ENCODE measurements at regions not wholly inside any gene's neighbourhood (a gene's known extent, or its start where the extent isn't known, plus 50 kb on each side); places are given as distances from the start of the nearest gene placed in this dataset.
"Not testable (repeated sequence)": the region's sequence is repeated elsewhere in the genome, so short reads cannot be mapped to it uniquely, and the experiment has no call there.

GRCh38 chr1:55816456-55817426, 601.6 kb upstream of the USP24 start:
- DNase-seq, result no peak

DNA sequence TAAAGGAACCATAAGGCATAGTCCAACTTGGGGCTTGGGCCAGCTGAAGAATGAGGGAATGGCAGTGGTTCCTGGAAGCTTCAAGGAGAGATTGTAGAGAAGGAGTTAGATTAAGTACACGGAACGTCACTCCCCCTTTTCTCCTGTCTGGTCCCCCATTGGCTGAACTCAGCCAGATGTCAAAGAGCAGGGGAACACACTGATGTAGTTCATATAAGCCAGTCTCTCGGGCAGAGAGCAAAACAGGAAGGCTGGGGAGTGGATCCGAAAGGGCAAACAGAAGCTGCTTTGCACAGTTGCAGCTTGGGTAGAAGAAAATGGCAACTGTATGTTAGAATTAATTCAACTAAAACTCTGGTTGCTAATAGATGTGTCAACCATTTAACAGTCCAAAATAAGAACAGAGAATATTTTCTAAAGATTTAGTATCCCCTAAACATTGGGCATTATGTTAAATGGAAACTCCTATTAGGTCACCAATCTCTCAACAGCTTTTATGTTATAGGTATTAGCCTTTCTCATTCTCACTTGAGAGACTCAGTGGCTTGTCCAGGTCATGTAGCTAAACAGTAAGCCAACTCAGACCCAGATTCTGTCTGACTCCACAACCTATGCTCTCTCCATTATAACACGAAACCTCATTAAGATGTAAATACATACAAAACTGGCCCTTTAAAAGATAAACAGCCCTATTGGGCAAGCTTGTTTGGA, 600.7 kb upstream of the USP24 start:
- no peak for DNase-seq

DNA sequence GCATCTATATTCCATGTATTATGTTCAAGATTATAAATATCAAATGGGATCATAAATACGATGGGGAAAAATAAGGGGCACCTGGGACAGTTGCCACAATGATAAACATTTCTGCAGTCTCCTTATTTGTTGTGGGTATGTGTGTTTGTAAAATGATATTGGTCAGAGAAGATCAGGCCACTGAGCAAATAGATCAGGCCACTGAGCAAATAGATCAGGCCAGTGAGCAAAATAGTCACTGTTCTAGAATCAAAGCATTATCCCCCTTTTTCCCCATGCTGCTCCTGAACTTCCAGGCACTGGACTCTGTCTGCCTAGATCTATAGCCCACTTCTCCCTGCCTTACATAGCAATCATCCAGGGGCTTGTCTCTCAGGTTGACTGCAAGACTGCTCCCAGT, 599.8 kb upstream of the USP24 start:
- no peak for DNase-seq

- DNase-seq, result peak; percentile 86
These were observed 598.5 kb upstream of the USP24 start for GRCh38 chr1:55813618-55814017.

GRCh38 chr1:55812281-55812680, 597.1 kb upstream of the USP24 start:
- DNase-seq, result no peak

GRCh38 chr1:55808263-55808662, 593.1 kb upstream of the USP24 start:
- no peak for DNase-seq

DNA sequence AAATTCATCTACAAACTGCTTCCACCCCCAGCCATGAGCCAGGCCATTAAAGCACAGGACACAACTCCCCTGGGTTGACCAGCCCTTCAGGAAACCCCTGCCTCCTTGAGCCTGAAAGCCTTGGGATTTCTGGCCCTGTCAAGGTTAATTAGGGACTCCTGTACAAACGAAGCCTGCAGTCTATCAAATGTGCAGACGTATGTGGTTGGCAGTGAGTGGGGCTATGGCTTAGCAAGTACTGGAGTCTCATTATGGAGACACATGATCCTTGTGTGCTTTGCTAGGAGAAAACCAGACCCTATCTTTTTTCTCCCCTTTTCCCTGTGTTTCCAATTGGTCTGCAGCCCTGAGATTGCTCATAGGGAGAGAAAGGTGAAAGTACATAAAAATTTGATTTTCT, 588.3 kb upstream of the USP24 start:
- peak; percentile 49 for DNase-seq

- no peak for DNase-seq
These were observed 586.3 kb upstream of the USP24 start for GRCh38 chr1:55801481-55801880.

- DNase-seq, result no peak
These were observed 585.3 kb upstream of the USP24 start for GRCh38 chr1:55800503-55800902.

DNA sequence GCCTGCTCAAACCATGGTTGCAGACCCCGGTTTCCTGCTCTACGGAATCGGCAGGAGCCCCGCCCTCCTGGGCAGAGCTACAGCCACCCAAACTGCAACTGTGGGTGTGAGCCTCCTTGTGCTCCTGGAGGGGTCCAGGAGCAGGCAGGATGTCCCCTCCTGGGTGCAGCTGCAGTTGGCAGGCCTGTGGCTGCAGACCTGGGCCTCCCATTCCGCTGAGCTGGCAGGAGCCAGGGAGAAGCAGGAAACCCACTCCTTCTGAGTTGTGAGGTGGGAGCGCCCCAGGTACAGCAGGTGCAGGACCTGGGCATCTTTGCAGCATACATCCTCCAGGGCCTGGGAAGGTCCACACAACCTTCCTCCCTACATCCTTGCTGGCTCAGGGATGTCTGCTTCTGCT, 578.7 kb upstream of the USP24 start:
- DNase-seq, result no peak

GRCh38 chr1:55792870-55793269, 577.7 kb upstream of the USP24 start:
- DNase-seq, result no peak

DNA sequence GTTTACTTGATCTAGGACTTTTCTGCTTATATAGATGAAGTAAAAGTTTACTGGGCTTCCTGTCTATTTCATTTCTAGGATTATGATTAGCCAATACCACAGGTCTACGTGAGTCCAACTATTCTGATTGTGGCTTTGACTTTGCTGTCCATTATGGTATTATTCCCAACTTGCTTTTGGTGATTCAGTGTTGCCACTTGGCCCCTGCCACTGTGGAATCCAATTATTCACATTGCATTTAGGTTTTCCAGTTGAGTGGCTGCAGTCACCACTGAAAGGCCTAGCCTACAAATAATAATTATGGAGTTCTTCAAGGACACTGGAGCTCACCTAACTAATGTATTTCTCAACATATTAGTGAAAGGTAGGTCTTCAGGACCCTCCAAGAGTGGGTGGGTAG, 574.3 kb upstream of the USP24 start:
- no peak for DNase-seq

DNA sequence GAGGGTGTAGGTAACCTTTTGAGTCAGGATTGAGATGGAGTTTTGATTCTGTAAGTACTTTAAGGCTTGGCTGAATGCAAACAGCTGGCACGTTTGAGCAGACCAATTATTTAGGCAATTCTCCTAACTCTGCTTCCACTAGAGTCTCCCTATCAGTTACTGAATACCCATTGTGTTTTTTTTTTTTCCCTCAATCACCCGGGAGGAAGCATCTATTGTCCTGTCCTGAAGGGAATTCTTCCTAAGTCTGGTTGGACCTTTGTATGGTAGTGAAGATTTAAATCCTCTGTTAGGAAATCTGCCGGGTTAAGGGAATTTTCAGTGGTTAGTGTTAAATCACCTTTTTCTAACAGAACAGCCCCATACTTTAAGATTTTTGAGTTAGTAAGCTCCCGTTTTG, 571.2 kb upstream of the USP24 start:
- no peak for DNase-seq

DNA sequence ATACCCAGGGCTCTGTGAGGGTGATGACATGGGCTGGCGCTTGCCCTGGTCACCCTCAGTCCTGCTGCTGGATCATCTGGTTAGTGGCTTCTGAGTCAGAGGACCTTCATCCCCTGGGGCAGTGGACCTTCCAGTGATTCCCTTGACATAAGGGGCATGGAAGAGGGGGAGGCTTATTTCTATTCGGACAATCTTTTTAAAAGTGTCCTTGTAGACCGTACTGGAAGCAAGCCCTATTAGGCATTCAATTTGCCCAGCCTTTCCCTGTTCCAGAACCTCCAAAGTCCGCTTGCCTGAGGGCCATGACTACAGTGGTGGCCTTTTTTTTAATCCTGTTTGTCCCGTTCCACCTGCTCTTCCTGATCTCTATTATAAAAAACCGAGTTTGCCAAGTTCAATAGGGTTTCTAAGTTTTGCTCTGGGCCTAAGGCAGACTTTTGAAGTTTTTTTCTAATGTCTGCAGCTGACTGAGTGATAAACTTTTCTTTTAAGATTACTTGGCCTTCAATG, 569.8 kb upstream of the USP24 start:
- not testable (repeated sequence) for DNase-seq

DNA sequence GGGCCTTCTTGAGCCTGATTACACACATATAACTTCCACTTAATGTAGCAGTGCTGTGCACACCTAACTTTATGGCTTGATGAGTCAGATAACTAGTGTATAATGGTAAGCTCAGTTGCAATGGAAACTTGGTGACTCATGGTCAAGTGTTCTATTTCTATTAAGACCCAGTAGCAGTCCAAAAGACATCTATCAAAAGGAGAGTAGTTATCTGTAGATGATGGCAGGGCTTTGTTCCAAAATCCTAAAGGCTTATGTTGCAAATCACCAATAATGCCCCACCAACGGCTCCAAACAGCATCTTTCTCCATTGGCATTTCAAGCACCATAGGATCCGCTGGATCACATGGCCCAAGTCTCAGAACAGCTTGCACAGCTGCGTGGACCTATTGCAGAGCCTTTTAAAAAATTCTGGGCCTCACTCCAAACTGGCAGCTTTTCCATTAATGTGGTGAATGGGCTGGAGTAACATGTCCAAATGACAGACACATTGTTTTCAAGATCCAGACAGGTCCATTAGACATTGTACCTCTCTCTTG, 566.8 kb upstream of the USP24 start:
- DNase-seq, result peak; percentile 62

DNA sequence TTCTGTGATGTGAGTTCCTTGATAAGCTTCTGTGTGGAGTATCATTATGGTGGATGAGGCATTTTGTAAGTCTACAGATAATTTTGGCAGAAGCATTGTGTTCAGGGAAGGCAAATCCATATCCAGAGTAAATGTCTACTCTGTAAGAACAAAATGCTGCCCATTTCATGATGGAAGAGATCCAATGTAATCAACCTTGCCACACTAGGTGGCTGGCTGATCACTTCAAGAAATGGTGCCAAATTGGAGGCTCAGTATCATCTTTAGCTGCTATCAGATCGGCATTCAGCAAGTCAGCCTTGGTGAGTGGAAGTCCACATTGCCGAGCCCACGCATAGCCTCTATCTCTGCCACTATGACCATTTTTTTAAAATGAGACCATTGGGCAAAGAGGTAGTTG, 565.8 kb upstream of the USP24 start:
- no peak for DNase-seq

DNA sequence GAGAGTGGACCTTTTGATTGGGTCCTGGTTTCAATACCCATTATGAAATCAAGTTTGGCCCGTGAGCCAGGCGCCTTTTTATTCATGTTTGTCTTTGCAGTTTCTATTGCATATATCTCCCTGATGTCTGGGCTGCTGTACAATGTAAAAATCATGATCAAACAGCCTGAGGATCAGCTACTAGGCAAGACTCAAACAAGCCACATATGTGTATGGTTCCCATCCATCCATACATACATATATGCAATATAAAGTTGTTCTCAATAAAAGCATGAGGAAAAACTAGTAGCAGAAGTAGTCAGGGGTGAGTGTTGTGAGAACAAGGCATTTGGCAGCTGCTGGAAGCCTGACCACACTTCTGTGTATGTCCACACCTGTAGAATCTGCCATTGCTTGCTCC, 562.4 kb upstream of the USP24 start:
- DNase-seq, result peak; percentile 15

DNA sequence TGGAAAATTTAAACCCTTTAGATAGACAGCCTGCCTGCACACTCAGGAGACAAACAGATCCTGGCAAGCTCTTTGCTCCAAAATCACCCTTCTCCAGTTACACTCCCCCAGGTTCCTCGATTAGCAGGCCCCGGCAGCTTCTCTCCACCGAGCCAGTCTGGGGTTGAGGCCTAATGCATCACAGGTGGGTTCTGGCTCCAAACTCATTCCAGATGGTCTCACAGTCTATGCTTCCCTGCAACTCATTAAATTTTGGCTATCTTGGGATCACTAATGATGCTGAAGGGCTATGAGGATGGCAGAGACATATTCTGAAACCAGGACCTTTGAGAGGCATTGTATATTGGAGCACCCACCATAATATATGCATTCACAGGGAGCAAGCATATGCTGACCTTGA, 559.8 kb upstream of the USP24 start:
- peak; percentile 44 for DNase-seq

DNA sequence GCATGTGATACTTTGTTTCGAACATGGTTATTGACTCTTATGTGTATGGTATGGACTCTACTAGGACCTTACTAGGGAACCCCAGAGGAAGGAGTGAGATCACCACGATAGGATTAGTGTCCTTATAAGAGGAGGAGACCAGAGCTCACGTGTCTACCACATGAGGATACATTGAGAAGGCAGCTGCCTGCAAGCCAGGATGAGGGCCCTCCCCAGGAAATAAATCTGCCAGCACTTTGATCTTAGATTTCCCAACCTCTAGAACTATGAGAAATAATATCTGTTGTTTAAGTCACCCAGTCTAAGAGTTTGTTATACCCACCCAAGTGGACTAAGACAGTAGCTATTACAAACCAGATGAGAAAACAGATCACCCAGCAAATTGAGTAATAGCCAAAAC, 559.3 kb upstream of the USP24 start:
- no peak for DNase-seq

- no peak for DNase-seq
These were observed 558.2 kb upstream of the USP24 start for GRCh38 chr1:55773211-55773940.

GRCh38 chr1:55768327-55768952, 553.3 kb upstream of the USP24 start:
- DNase-seq, result no peak

- no peak for DNase-seq
These were observed 552.0 kb upstream of the USP24 start for GRCh38 chr1:55767171-55767570.
